Stimulated activated naive CD8-positive, alpha-beta T cell treated with anti-CD3 and anti-CD28 coated beads, Interleukin-15, amount 100 ng/mL, for 72 hours (primary cell): ENCODE measurements at regions not wholly inside any gene's neighbourhood (a gene's known extent, or its start where the extent isn't known, plus 50 kb on each side); places are given as distances from the start of the nearest gene placed in this dataset.
"Not testable (repeated sequence)": the region's sequence is repeated elsewhere in the genome, so short reads cannot be mapped to it uniquely, and the experiment has no call there.

ENCODE experiments used
- ATAC-seq: fragments of 150-1000 bp; cut with Tn5 transposase; 2 replicates; pipeline ENCODE4 v1.10.0; 2021; ENCODE audit warnings: mild to moderate bottlenecking, moderate library complexity
- DNase-seq, 2 donors: peaks; one replicate each; pipeline ENCODE4 v3.0.0; 2021 to 2022
- H3K27ac Mint-ChIP-seq, 2 donors: one replicate each; pipeline ENCODE4 v1.8.0; 2022; ENCODE audit warnings: mild to moderate bottlenecking in 2 of 2, mixed read lengths in 2 of 2, moderate library complexity in 2 of 2
- H3K27me3 Mint-ChIP-seq: one replicate; pipeline ENCODE4 v1.8.0; 2022; ENCODE audit warnings: mixed read lengths
- H3K4me1 Mint-ChIP-seq: one replicate; pipeline ENCODE4 v1.8.0; 2022; ENCODE audit warnings: mild to moderate bottlenecking, mixed read lengths
- H3K4me3 Mint-ChIP-seq, 2 donors: one replicate each; pipeline ENCODE4 v1.8.0; 2022; ENCODE audit warnings: mild to moderate bottlenecking in 2 of 2, mixed read lengths in 2 of 2, moderate library complexity in 1 of 2
- H3K9me3 Mint-ChIP-seq, 2 donors: one replicate each; pipeline ENCODE4 v1.8.0; 2022; ENCODE audit warnings: mixed read lengths in 2 of 2

GRCh38 chr2:133972786-133973185, 281.1 kb upstream of the MGAT5 start:
- H3K9me3 Mint-ChIP-seq, result no peaks in the 10 kb centered on the region

GRCh38 chr2:133974353-133974752, 279.5 kb upstream of the MGAT5 start:
- Mint-ChIP-seq H3K27me3 (peaks cover 15% of the 10 kb centered on the region), H3K4me3 (no peak overlapping the region), H3K4me1 (peaks cover 6% of the 10 kb centered on the region), H3K9me3 (no peaks in the 10 kb centered on the region), H3K27ac (peak overlapping the region in 1 of 2 donors; percentile 32)
- no peak for ATAC-seq
- no peak for DNase-seq

More at GRCh38 chr2:133972786-133973185, 281.1 kb upstream of the MGAT5 start:
- Mint-ChIP-seq H3K4me1 (peaks cover 6% of the 10 kb centered on the region), H3K27me3 (peaks cover 24% of the 10 kb centered on the region), H3K27ac (no peak overlapping the region), H3K4me3 (no peak overlapping the region)
- DNase-seq (no peak), ATAC-seq (no peak)

GRCh38 chr2:133975135-133975534, 278.7 kb upstream of the MGAT5 start:
- H3K27ac Mint-ChIP-seq, result no peak overlapping the region
- no peak overlapping the region for H3K4me3 Mint-ChIP-seq
- no peaks in the 10 kb centered on the region for H3K9me3 Mint-ChIP-seq
- peaks cover 15% of the 10 kb centered on the region for H3K27me3 Mint-ChIP-seq
- peaks cover 6% of the 10 kb centered on the region for H3K4me1 Mint-ChIP-seq
- no peak for ATAC-seq
- DNase-seq, result no peak

GRCh38 chr2:133975676-133976428, 278.0 kb upstream of the MGAT5 start:
- ATAC-seq (peak; percentile 26), DNase-seq (no peak)
- no peak overlapping the region for H3K4me3 Mint-ChIP-seq
- peak overlapping the region; percentile 42 to 58 for H3K27ac Mint-ChIP-seq
- peaks cover 14% of the 10 kb centered on the region for H3K27me3 Mint-ChIP-seq
- no peaks in the 10 kb centered on the region for H3K9me3 Mint-ChIP-seq
- peaks cover 6% of the 10 kb centered on the region for H3K4me1 Mint-ChIP-seq

- no peaks in the 10 kb centered on the region for H3K9me3 Mint-ChIP-seq
- no peak overlapping the region for H3K27ac Mint-ChIP-seq
- peaks cover 6% of the 10 kb centered on the region for H3K27me3 Mint-ChIP-seq
- H3K4me1 Mint-ChIP-seq, result peaks cover 6% of the 10 kb centered on the region
- no peak for ATAC-seq
- DNase-seq, result no peak
- H3K4me3 Mint-ChIP-seq, result no peak overlapping the region
Observed at GRCh38 chr2:133976659-133977058, 277.2 kb upstream of the MGAT5 start.

GRCh38 chr2:133977405-133977804, 276.5 kb upstream of the MGAT5 start:
- Mint-ChIP-seq H3K27me3 (no peaks in the 10 kb centered on the region), H3K4me3 (no peak overlapping the region), H3K4me1 (peaks cover 6% of the 10 kb centered on the region), H3K27ac (peak overlapping the region in 1 of 2 donors; percentile 27), H3K9me3 (no peaks in the 10 kb centered on the region)
- ATAC-seq (no peak), DNase-seq (no peak)

GRCh38 chr2:133982256-133982655, 271.6 kb upstream of the MGAT5 start:
- H3K27me3 Mint-ChIP-seq, result peaks cover 10% of the 10 kb centered on the region
- DNase-seq (no peak), ATAC-seq (no peak)
- H3K4me1 Mint-ChIP-seq, result no peaks in the 10 kb centered on the region
- H3K4me3 Mint-ChIP-seq, result no peak overlapping the region
- peaks cover 0 to 10% of the 10 kb centered on the region in 2 donors for H3K9me3 Mint-ChIP-seq
- peak overlapping the region in 1 of 2 donors; percentile 50 for H3K27ac Mint-ChIP-seq

GRCh38 chr2:133985563-133985962, 268.3 kb upstream of the MGAT5 start:
- Mint-ChIP-seq H3K27ac (no peak overlapping the region), H3K9me3 (peaks cover 0 to 10% of the 10 kb centered on the region in 2 donors), H3K27me3 (peaks cover 32% of the 10 kb centered on the region), H3K4me1 (no peaks in the 10 kb centered on the region), H3K4me3 (no peak overlapping the region)
- DNase-seq (no peak), ATAC-seq (no peak)

GRCh38 chr2:133986081-133986837, 267.6 kb upstream of the MGAT5 start:
- Mint-ChIP-seq H3K27ac (no peak overlapping the region), H3K9me3 (peaks cover 0 to 10% of the 10 kb centered on the region in 2 donors), H3K27me3 (peaks cover 37% of the 10 kb centered on the region), H3K4me3 (no peak overlapping the region), H3K4me1 (no peaks in the 10 kb centered on the region)
- ATAC-seq (no peak), DNase-seq (no peak)

- H3K9me3 Mint-ChIP-seq, result peaks cover 0 to 10% of the 10 kb centered on the region in 2 donors
- no peak overlapping the region for H3K4me3 Mint-ChIP-seq
- no peak for ATAC-seq
- H3K27me3 Mint-ChIP-seq, result peaks cover 44% of the 10 kb centered on the region
- H3K27ac Mint-ChIP-seq, result no peak overlapping the region
- DNase-seq, result no peak
- no peaks in the 10 kb centered on the region for H3K4me1 Mint-ChIP-seq
Observed at GRCh38 chr2:133986881-133987795, 266.7 kb upstream of the MGAT5 start.

GRCh38 chr2:133988316-133988891, 265.5 kb upstream of the MGAT5 start:
- Mint-ChIP-seq H3K27ac (no peak overlapping the region), H3K27me3 (peaks cover 44% of the 10 kb centered on the region), H3K4me3 (no peak overlapping the region), H3K4me1 (no peaks in the 10 kb centered on the region), H3K9me3 (peaks cover 0 to 10% of the 10 kb centered on the region in 2 donors)
- DNase-seq, result no peak
- no peak for ATAC-seq

GRCh38 chr2:133991606-133992168, 262.2 kb upstream of the MGAT5 start:
- ATAC-seq (no peak), DNase-seq (no peak)
- Mint-ChIP-seq H3K9me3 (no peaks in the 10 kb centered on the region), H3K27me3 (peaks cover 44% of the 10 kb centered on the region), H3K4me1 (no peaks in the 10 kb centered on the region), H3K4me3 (no peak overlapping the region), H3K27ac (peak overlapping the region in 1 of 2 donors; percentile 67)

GRCh38 chr2:133992454-133992853, 261.4 kb upstream of the MGAT5 start:
- H3K4me1 Mint-ChIP-seq, result no peaks in the 10 kb centered on the region
- H3K27me3 Mint-ChIP-seq, result peaks cover 40% of the 10 kb centered on the region
- no peak overlapping the region for H3K27ac Mint-ChIP-seq
- H3K4me3 Mint-ChIP-seq, result no peak overlapping the region
- no peak for DNase-seq
- H3K9me3 Mint-ChIP-seq, result no peaks in the 10 kb centered on the region
- ATAC-seq, result no peak

- DNase-seq (no peak), ATAC-seq (no peak)
- no peaks in the 10 kb centered on the region for H3K9me3 Mint-ChIP-seq
- H3K27ac Mint-ChIP-seq, result peak overlapping the region in 1 of 2 donors; percentile 31
- no peaks in the 10 kb centered on the region for H3K4me1 Mint-ChIP-seq
- no peak overlapping the region for H3K4me3 Mint-ChIP-seq
- H3K27me3 Mint-ChIP-seq, result peaks cover 35% of the 10 kb centered on the region
Observed at GRCh38 chr2:133993160-133993559, 260.7 kb upstream of the MGAT5 start.

- H3K27ac Mint-ChIP-seq, ATAC-seq, DNase-seq, H3K4me3 Mint-ChIP-seq, H3K4me1 Mint-ChIP-seq, H3K9me3 Mint-ChIP-seq: not testable (repeated sequence)
- peaks cover 18% of the 10 kb centered on the region for H3K27me3 Mint-ChIP-seq
Observed at GRCh38 chr2:133998726-133999125, 255.1 kb upstream of the MGAT5 start.
